ENCODE measurements at regions not wholly inside any gene's neighbourhood (a gene's known extent, or its start where the extent isn't known, plus 50 kb on each side); places are given as distances from the start of the nearest gene placed in this dataset.
A peak's percentile ranks its signal among the peaks of the same experiment; 100 is the strongest.

- peak in 1 of 5 donors; percentile 46 for DNase-seq
- H3K4me3 ChIP-seq (ENCODE audit: low read length in 3 of 3) = no peak overlapping the region
- TF ChIP-seq, protein P1, sequence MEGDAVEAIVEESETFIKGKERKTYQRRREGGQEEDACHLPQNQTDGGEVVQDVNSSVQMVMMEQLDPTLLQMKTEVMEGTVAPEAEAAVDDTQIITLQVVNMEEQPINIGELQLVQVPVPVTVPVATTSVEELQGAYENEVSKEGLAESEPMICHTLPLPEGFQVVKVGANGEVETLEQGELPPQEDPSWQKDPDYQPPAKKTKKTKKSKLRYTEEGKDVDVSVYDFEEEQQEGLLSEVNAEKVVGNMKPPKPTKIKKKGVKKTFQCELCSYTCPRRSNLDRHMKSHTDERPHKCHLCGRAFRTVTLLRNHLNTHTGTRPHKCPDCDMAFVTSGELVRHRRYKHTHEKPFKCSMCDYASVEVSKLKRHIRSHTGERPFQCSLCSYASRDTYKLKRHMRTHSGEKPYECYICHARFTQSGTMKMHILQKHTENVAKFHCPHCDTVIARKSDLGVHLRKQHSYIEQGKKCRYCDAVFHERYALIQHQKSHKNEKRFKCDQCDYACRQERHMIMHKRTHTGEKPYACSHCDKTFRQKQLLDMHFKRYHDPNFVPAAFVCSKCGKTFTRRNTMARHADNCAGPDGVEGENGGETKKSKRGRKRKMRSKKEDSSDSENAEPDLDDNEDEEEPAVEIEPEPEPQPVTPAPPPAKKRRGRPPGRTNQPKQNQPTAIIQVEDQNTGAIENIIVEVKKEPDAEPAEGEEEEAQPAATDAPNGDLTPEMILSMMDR (IDR thresholded peaks at IDR 0.05; ENCODE audit: borderline replicate concordance, extremely low read depth, insufficient read depth) = no peak
- FAIRE-seq = no peak
- intact Hi-C loops (cut with DNase I) = no loop called here
- peaks cover 0 to 3% (median 0%) of the 10 kb centered on the region in 3 donors for H3K4me1 ChIP-seq (ENCODE audit: control insufficient read depth in 2 of 3, insufficient read depth in 2 of 3, low read depth in 1 of 3, low read length in 3 of 3)
- H3K27me3 ChIP-seq (ENCODE audit: control insufficient read depth, insufficient read depth, low read length) = no peaks in the 10 kb centered on the region
- no peak overlapping the region for H3K9ac ChIP-seq (ENCODE audit: low read length in 3 of 3)
- H3K9me3 ChIP-seq (ENCODE audit: control insufficient read depth in 2 of 3, insufficient read depth in 1 of 3, low read length in 3 of 3) = no peaks in the 10 kb centered on the region
- no peak overlapping the region for H3K27ac ChIP-seq (ENCODE audit: low read depth in 2 of 2, low read length in 2 of 2)
- no peaks in the 10 kb centered on the region for H3K36me3 ChIP-seq (ENCODE audit: control insufficient read depth in 2 of 3, insufficient read depth in 3 of 3, low read length in 3 of 3)
Measured at GRCh38 chr17:33500151-33500550, 207.1 kb upstream of the ASIC2 start.

DNA sequence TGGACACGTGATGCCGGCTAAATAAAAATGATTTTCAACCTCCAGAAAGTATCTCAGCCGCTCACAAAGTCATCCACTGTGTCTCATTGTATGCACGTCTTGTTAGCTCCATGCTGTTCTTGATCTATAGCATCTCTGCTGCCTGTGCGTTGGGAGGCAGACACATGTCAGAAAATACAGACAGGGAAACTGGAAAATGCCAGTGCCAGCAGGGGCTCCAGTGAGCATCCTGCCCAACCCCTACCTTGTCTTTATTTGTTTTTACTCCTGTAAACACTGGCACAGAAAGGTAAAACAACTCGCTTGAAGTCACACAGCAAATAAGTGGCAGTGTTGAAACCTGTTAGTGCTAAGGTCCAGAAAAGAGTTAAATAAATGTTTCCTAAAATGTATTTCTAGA lies 208.1 kb upstream of the ASIC2 start:
- H3K27ac ChIP-seq (ENCODE audit: low read depth in 2 of 2, low read length in 2 of 2) = no peak overlapping the region
- H3K27me3 ChIP-seq (ENCODE audit: control insufficient read depth, insufficient read depth, low read length) = no peaks in the 10 kb centered on the region
- DNase-seq = no peak
- intact Hi-C loops (cut with DNase I) = no loop called here
- H3K4me1 ChIP-seq (ENCODE audit: control insufficient read depth in 2 of 3, insufficient read depth in 2 of 3, low read depth in 1 of 3, low read length in 3 of 3) = peaks cover 0 to 3% (median 0%) of the 10 kb centered on the region in 3 donors
- FAIRE-seq = no peak
- H3K36me3 ChIP-seq (ENCODE audit: control insufficient read depth in 2 of 3, insufficient read depth in 3 of 3, low read length in 3 of 3) = no peaks in the 10 kb centered on the region
- TF ChIP-seq, protein P1 (IDR thresholded peaks at IDR 0.05; ENCODE audit: borderline replicate concordance, extremely low read depth, insufficient read depth) = no peak
- no peak overlapping the region for H3K4me3 ChIP-seq (ENCODE audit: low read length in 3 of 3)
- H3K9ac ChIP-seq (ENCODE audit: low read length in 3 of 3) = no peak overlapping the region
- H3K9me3 ChIP-seq (ENCODE audit: control insufficient read depth in 2 of 3, insufficient read depth in 1 of 3, low read length in 3 of 3) = no peaks in the 10 kb centered on the region

DNA sequence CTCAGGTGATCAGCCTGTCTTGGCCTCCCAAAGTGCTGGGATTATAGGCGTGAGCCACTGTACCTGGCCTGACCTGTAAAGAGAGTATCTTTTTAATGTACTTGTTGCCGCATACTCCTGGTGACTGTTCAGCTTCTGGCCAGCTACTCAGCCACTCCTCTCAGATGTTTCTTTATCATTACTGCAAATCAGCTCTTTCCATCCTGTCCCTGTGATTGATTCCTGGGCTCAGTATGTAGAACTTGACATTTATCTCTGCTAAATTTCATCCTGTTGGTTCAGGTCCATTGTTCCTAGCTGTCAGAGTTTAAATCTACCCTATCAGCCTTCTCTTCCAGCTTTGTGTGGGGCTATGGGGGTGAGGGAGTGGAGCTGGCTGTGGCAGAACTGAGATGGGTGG lies 211.5 kb upstream of the ASIC2 start:
- Histone ChIP-seq H3K9ac (ENCODE audit: low read length in 3 of 3) (no peak overlapping the region), H3K9me3 (ENCODE audit: control insufficient read depth in 2 of 3, insufficient read depth in 1 of 3, low read length in 3 of 3) (no peaks in the 10 kb centered on the region), H3K27ac (ENCODE audit: low read depth in 2 of 2, low read length in 2 of 2) (no peak overlapping the region), H3K4me3 (ENCODE audit: low read length in 3 of 3) (no peak overlapping the region), H3K27me3 (ENCODE audit: control insufficient read depth, insufficient read depth, low read length) (no peaks in the 10 kb centered on the region), H3K36me3 (ENCODE audit: control insufficient read depth in 2 of 3, insufficient read depth in 3 of 3, low read length in 3 of 3) (no peaks in the 10 kb centered on the region), H3K4me1 (ENCODE audit: control insufficient read depth in 2 of 3, insufficient read depth in 2 of 3, low read depth in 1 of 3, low read length in 3 of 3) (peaks cover 0 to 1% (median 0%) of the 10 kb centered on the region in 3 donors)
- TF ChIP-seq, protein P1 (IDR thresholded peaks at IDR 0.05; ENCODE audit: borderline replicate concordance, extremely low read depth, insufficient read depth) = no peak
- intact Hi-C loops (cut with DNase I) = no loop called here
- FAIRE-seq = no peak
- no peak for DNase-seq

Data from kidney (tissue), 13 donors.